ENCODE measurements at regions not wholly inside any gene's neighbourhood (a gene's known extent, or its start where the extent isn't known, plus 50 kb on each side); places are given as distances from the start of the nearest gene placed in this dataset.

DNA sequence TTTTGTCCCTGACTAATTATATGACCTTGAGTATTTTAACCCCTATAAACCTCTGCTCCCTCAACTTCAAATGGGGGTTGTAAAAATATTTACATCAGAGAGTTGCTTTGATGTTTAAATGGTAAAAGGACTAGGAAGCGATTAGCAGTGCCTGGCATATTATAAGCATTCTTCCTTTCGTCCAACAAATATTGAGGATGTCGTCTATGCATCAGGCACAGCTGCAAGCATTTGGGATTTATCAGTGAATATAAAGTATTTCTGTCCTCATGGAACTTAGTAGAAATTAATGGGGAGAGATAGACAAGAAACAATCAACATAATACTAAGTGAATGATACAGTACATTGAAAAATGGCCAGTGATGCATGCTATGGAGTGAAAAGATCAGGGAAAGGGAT lies 115.5 kb upstream of the EDNRA start:
- Histone ChIP-seq H3K36me3 (ENCODE audit: insufficient read depth, low read length) (no peaks in the 10 kb centered on the region), H3K9me3 (ENCODE audit: control insufficient read depth in 1 of 2, insufficient read depth in 1 of 2, low read length in 2 of 2) (no peaks in the 10 kb centered on the region), H3K4me1 (ENCODE audit: insufficient read depth, low read length) (no peaks in the 10 kb centered on the region), H3K27me3 (ENCODE audit: control insufficient read depth in 1 of 2, insufficient read depth in 2 of 2, low read length in 2 of 2) (no peaks in the 10 kb centered on the region), H3K27ac (ENCODE audit: low read depth in 1 of 2, low read length in 2 of 2) (no peak overlapping the region), H3K4me3 (ENCODE audit: low read length) (no peak overlapping the region)
- DNase-seq (no peak), ATAC-seq (ENCODE audit: poor library complexity) (no peak)
- no peaks in the 10 kb centered on the region for H3K27me3 Mint-ChIP-seq
- no peak for TF ChIP-seq CTCF (IDR thresholded peaks at IDR 0.05)
- H3K4me3 Mint-ChIP-seq: no peak overlapping the region
- no peaks in the 10 kb centered on the region for H3K4me1 Mint-ChIP-seq (ENCODE audit: low read depth)
- no peaks in the 10 kb centered on the region for H3K36me3 Mint-ChIP-seq (ENCODE audit: low read depth)
- H3K9me3 Mint-ChIP-seq: no peaks in the 10 kb centered on the region
- POLR2A ChIA-PET: no interaction called here
- H3K27ac Mint-ChIP-seq: no peak overlapping the region
- CTCF ChIA-PET: no interaction called here
- intact Hi-C loops (cut with DNase I, micrococcal nuclease): no loop called here

DNA sequence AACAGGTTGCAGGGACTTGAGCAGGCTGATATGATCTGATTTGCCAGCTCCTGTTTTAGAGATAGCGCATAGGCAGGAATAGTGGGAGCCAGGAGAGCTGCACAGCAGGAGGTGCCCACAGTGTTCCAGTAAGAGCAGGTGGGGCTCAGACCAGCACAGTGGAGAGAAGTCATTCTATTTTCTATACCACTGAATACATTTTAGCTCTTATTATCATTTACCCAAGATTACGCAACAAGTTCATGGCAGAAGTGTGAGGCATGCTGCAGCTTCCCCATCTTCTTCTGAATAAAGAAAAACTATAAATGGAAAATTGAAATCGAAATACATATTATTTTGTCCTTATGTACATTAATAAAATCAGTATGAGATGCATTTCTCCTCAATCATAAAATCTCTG lies 114.7 kb upstream of the EDNRA start:
- DNase-seq: no peak
- Histone ChIP-seq H3K4me3 (ENCODE audit: low read length) (no peak overlapping the region), H3K36me3 (ENCODE audit: insufficient read depth, low read length) (no peaks in the 10 kb centered on the region), H3K9me3 (ENCODE audit: control insufficient read depth in 1 of 2, insufficient read depth in 1 of 2, low read length in 2 of 2) (no peaks in the 10 kb centered on the region), H3K27me3 (ENCODE audit: control insufficient read depth in 1 of 2, insufficient read depth in 2 of 2, low read length in 2 of 2) (no peaks in the 10 kb centered on the region), H3K27ac (ENCODE audit: low read depth in 1 of 2, low read length in 2 of 2) (no peak overlapping the region), H3K4me1 (ENCODE audit: insufficient read depth, low read length) (no peaks in the 10 kb centered on the region)
- no peak for TF ChIP-seq CTCF (IDR thresholded peaks at IDR 0.05)
- intact Hi-C loops (cut with DNase I, micrococcal nuclease): no loop called here
- Mint-ChIP-seq H3K4me3 (no peak overlapping the region), H3K36me3 (ENCODE audit: low read depth) (no peaks in the 10 kb centered on the region), H3K9me3 (no peaks in the 10 kb centered on the region), H3K4me1 (ENCODE audit: low read depth) (no peaks in the 10 kb centered on the region), H3K27ac (no peak overlapping the region), H3K27me3 (no peaks in the 10 kb centered on the region)
- ChIA-PET POLR2A (no interaction called here), CTCF (no interaction called here)
- ATAC-seq (ENCODE audit: poor library complexity): no peak

GRCh38 chr4:147367891-147368290 lies 113.0 kb upstream of the EDNRA start:
- intact Hi-C loops (cut with DNase I, micrococcal nuclease): no loop called here
- no peak overlapping the region for H3K27ac Mint-ChIP-seq
- H3K9me3 ChIP-seq (ENCODE audit: control insufficient read depth in 1 of 2, insufficient read depth in 1 of 2, low read length in 2 of 2): no peaks in the 10 kb centered on the region
- H3K4me3 Mint-ChIP-seq: no peak overlapping the region
- ATAC-seq (ENCODE audit: poor library complexity) (no peak), DNase-seq (no peak)
- H3K4me1 ChIP-seq (ENCODE audit: insufficient read depth, low read length): no peaks in the 10 kb centered on the region
- no peaks in the 10 kb centered on the region for H3K27me3 ChIP-seq (ENCODE audit: control insufficient read depth in 1 of 2, insufficient read depth in 2 of 2, low read length in 2 of 2)
- H3K9me3 Mint-ChIP-seq: peaks cover 4% of the 10 kb centered on the region
- H3K27ac ChIP-seq (ENCODE audit: low read depth in 1 of 2, low read length in 2 of 2): no peak overlapping the region
- H3K36me3 Mint-ChIP-seq (ENCODE audit: low read depth): no peaks in the 10 kb centered on the region
- H3K4me3 ChIP-seq (ENCODE audit: low read length): no peak overlapping the region
- no peak for TF ChIP-seq CTCF (IDR thresholded peaks at IDR 0.05)
- ChIA-PET CTCF (no interaction called here), POLR2A (no interaction called here)
- no peaks in the 10 kb centered on the region for H3K36me3 ChIP-seq (ENCODE audit: insufficient read depth, low read length)
- H3K4me1 Mint-ChIP-seq (ENCODE audit: low read depth): no peaks in the 10 kb centered on the region
- H3K27me3 Mint-ChIP-seq: no peaks in the 10 kb centered on the region
